Esophagus (tissue), 2 donors: ENCODE measurements at regions not wholly inside any gene's neighbourhood (a gene's known extent, or its start where the extent isn't known, plus 50 kb on each side); places are given as distances from the start of the nearest gene placed in this dataset.
"Not testable (repeated sequence)": the region's sequence is repeated elsewhere in the genome, so short reads cannot be mapped to it uniquely, and the experiment has no call there.

Source experiments
- H3K27ac ChIP-seq, 2 donors: one replicate each; pipeline ENCODE4 v1.5.1; 2013; ENCODE audit warnings: low read depth in 2 of 2, mild to moderate bottlenecking in 2 of 2, inconsistent platforms in 1 of 2, low read length in 1 of 2, moderate library complexity in 1 of 2
- H3K27me3 ChIP-seq, 2 donors: one replicate each; pipeline ENCODE4 v1.6.1; 2013; ENCODE audit warnings: low read length in 2 of 2, control low read depth in 1 of 2, mild to moderate bottlenecking in 1 of 2; ENCODE audit not compliant: insufficient read depth in 2 of 2, control insufficient read depth in 1 of 2
- H3K36me3 ChIP-seq, 2 donors: one replicate each; pipeline ENCODE4 v1.6.1; 2013; ENCODE audit warnings: low read length in 1 of 2; ENCODE audit not compliant: control insufficient read depth in 2 of 2, insufficient read depth in 2 of 2
- H3K4me1 ChIP-seq, 2 donors: one replicate each; pipeline ENCODE4 v1.6.1; 2013; ENCODE audit warnings: low read length in 1 of 2; ENCODE audit not compliant: control insufficient read depth in 2 of 2, insufficient read depth in 2 of 2
- H3K4me3 ChIP-seq, 2 donors: one replicate each; pipeline ENCODE4 v1.5.1; 2013; ENCODE audit warnings: low read length in 2 of 2, mild to moderate bottlenecking in 2 of 2, low read depth in 1 of 2, moderate library complexity in 1 of 2
- H3K9me3 ChIP-seq, 2 donors: one replicate each; pipeline ENCODE4 v1.6.1; 2013; ENCODE audit warnings: mild to moderate bottlenecking in 2 of 2, low read depth in 1 of 2, low read length in 1 of 2, moderate library complexity in 1 of 2; ENCODE audit not compliant: control insufficient read depth in 2 of 2, insufficient read depth in 1 of 2
- WGBS, 2 donors: extraction: QIAGEN DNeasy Blood & Tissue Kit; methylation state at CpG; one replicate each; pipeline ENCODE4 v1.1.7; 2013; 5-methylcytosine and 5-hydroxymethylcytosine counted together
- donor health status: healthy with polysubstance abuse.
- donor health status: Bipolar disorder and iron deficiency.

- H3K27me3 ChIP-seq: peaks cover 0 to 9% of the 10 kb centered on the region in 2 donors
- H3K36me3 ChIP-seq: no peaks in the 10 kb centered on the region
- 70 to 86% methylated on average over 6 of the region's 6 CpGs for WGBS, 2 donors
- H3K4me3 ChIP-seq: no peak overlapping the region
- no peaks in the 10 kb centered on the region for H3K9me3 ChIP-seq
- H3K27ac ChIP-seq: no peak overlapping the region
- no peaks in the 10 kb centered on the region for H3K4me1 ChIP-seq
Measured at GRCh38 chrX:131861088-131861787, 161.9 kb upstream of the STK26 start.

GRCh38 chrX:131862321-131862720 is 160.8 kb upstream of the STK26 start:
- H3K9me3 ChIP-seq: no peaks in the 10 kb centered on the region
- H3K27ac ChIP-seq: no peak overlapping the region
- H3K36me3 ChIP-seq: no peaks in the 10 kb centered on the region
- H3K4me3 ChIP-seq: no peak overlapping the region
- 44 to 50% methylated on average over 3 of the region's 3 CpGs for WGBS, 2 donors
- peaks cover 0 to 9% of the 10 kb centered on the region in 2 donors for H3K27me3 ChIP-seq
- H3K4me1 ChIP-seq: no peaks in the 10 kb centered on the region

- H3K27me3 ChIP-seq: peaks cover 0 to 3% of the 10 kb centered on the region in 2 donors
- no peak overlapping the region for H3K27ac ChIP-seq
- H3K4me1 ChIP-seq: no peaks in the 10 kb centered on the region
- no peak overlapping the region for H3K4me3 ChIP-seq
- no peaks in the 10 kb centered on the region for H3K9me3 ChIP-seq
- H3K36me3 ChIP-seq: no peaks in the 10 kb centered on the region
Measured at GRCh38 chrX:131869182-131869581, 153.9 kb upstream of the STK26 start.

- H3K36me3 ChIP-seq: no peaks in the 10 kb centered on the region
- H3K9me3 ChIP-seq: no peaks in the 10 kb centered on the region
- H3K4me1 ChIP-seq: no peaks in the 10 kb centered on the region
- peaks cover 0 to 4% of the 10 kb centered on the region in 2 donors for H3K27me3 ChIP-seq
- H3K27ac ChIP-seq: no peak overlapping the region
- 88 to 98% methylated on average over 2 to 3 of the region's 3 CpGs for WGBS, 2 donors
- H3K4me3 ChIP-seq: no peak overlapping the region
Measured at GRCh38 chrX:131874300-131874699, 148.8 kb upstream of the STK26 start.

GRCh38 chrX:131875827-131876226 is 147.3 kb upstream of the STK26 start:
- H3K9me3 ChIP-seq, H3K27me3 ChIP-seq, H3K27ac ChIP-seq, H3K36me3 ChIP-seq, H3K4me1 ChIP-seq, H3K4me3 ChIP-seq: not testable (repeated sequence)
- WGBS, 2 donors: 80 to 100% methylated on average over 1 of the region's 1 CpG

GRCh38 chrX:131881194-131881593 is 141.9 kb upstream of the STK26 start:
- peaks cover 0 to 7% of the 10 kb centered on the region in 2 donors for H3K27me3 ChIP-seq

GRCh38 chrX:131885042-131885441 is 138.1 kb upstream of the STK26 start:
- not testable (repeated sequence) for H3K27me3 ChIP-seq, H3K9me3 ChIP-seq, H3K36me3 ChIP-seq, H3K27ac ChIP-seq, H3K4me3 ChIP-seq, H3K4me1 ChIP-seq
- WGBS, 2 donors: 59 to 95% methylated on average over 1 of the region's 1 CpG

More at GRCh38 chrX:131881194-131881593, 141.9 kb upstream of the STK26 start:
- Histone ChIP-seq H3K4me1 (no peaks in the 10 kb centered on the region), H3K4me3 (no peak overlapping the region), H3K9me3 (no peaks in the 10 kb centered on the region), H3K36me3 (no peaks in the 10 kb centered on the region), H3K27ac (no peak overlapping the region)
- 62 to 71% methylated on average over 5 of the region's 5 CpGs for WGBS, 2 donors

- not testable (repeated sequence) for H3K27me3 ChIP-seq
Measured at GRCh38 chrX:131893857-131894256, 129.2 kb upstream of the STK26 start.

GRCh38 chrX:131894995-131895394 is 128.1 kb upstream of the STK26 start:
- Histone ChIP-seq H3K27ac (no peak overlapping the region), H3K4me3 (no peak overlapping the region)
- 3 to 19% methylated on average over 1 of the region's 1 CpG for WGBS, 2 donors

More at GRCh38 chrX:131893857-131894256, 129.2 kb upstream of the STK26 start:
- H3K36me3 ChIP-seq, H3K4me3 ChIP-seq, H3K27ac ChIP-seq, H3K9me3 ChIP-seq, H3K4me1 ChIP-seq: not testable (repeated sequence)
- 61 to 83% methylated on average over 3 of the region's 3 CpGs for WGBS, 2 donors

GRCh38 chrX:131895807-131896206 is 127.3 kb upstream of the STK26 start:
- H3K27ac ChIP-seq: no peak overlapping the region
- H3K9me3 ChIP-seq: no peaks in the 10 kb centered on the region
- no peaks in the 10 kb centered on the region for H3K36me3 ChIP-seq
- H3K27me3 ChIP-seq: peaks cover 0 to 3% of the 10 kb centered on the region in 2 donors
- 59 to 78% methylated on average over 3 of the region's 3 CpGs for WGBS, 2 donors
- no peaks in the 10 kb centered on the region for H3K4me1 ChIP-seq
- H3K4me3 ChIP-seq: no peak overlapping the region

More at GRCh38 chrX:131894995-131895394, 128.1 kb upstream of the STK26 start:
- Histone ChIP-seq H3K36me3 (no peaks in the 10 kb centered on the region), H3K9me3 (no peaks in the 10 kb centered on the region), H3K27me3 (peaks cover 0 to 3% of the 10 kb centered on the region in 2 donors), H3K4me1 (no peaks in the 10 kb centered on the region)
